ENCODE measurements at regions not wholly inside any gene's neighbourhood (a gene's known extent, or its start where the extent isn't known, plus 50 kb on each side); places are given as distances from the start of the nearest gene placed in this dataset.

DNA sequence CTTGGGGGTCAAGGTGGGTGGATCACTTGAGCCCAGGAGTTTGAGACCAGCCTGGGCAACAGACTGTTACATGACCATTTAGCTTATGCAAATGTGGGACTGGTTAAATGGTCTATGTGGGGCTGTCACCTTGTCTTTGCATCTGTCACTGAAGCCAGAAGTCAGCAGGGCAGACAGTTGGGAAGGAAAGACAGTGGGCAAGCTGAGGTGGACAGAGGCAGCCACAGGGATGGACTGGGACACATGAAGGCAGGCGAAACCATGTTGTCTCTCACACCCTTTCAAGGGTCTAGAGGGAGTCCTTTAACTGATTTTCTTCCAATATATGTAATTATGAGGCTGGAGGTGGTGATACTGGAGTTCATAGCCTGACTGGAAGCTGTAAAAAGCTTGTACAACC, 426.4 kb downstream of the TMEM121 start:
- TF ChIP-seq, protein P1, sequence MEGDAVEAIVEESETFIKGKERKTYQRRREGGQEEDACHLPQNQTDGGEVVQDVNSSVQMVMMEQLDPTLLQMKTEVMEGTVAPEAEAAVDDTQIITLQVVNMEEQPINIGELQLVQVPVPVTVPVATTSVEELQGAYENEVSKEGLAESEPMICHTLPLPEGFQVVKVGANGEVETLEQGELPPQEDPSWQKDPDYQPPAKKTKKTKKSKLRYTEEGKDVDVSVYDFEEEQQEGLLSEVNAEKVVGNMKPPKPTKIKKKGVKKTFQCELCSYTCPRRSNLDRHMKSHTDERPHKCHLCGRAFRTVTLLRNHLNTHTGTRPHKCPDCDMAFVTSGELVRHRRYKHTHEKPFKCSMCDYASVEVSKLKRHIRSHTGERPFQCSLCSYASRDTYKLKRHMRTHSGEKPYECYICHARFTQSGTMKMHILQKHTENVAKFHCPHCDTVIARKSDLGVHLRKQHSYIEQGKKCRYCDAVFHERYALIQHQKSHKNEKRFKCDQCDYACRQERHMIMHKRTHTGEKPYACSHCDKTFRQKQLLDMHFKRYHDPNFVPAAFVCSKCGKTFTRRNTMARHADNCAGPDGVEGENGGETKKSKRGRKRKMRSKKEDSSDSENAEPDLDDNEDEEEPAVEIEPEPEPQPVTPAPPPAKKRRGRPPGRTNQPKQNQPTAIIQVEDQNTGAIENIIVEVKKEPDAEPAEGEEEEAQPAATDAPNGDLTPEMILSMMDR (IDR thresholded peaks at IDR 0.05; ENCODE audit: control extremely low read depth in 1 of 3, insufficient read depth in 1 of 3, low read depth in 1 of 3, low read length in 3 of 3): no peak
- TF ChIP-seq KDM1A (IDR thresholded peaks at IDR 0.05; ENCODE audit: borderline replicate concordance, low read length) (no peak), POLR2AphosphoS5 (IDR thresholded peaks at IDR 0.05; ENCODE audit: low read depth, low read length) (no peak), RFX5 (IDR thresholded peaks at IDR 0.05; ENCODE audit: borderline replicate concordance, low read depth, low read length) (no peak), CHD1 (IDR thresholded peaks at IDR 0.05; ENCODE audit: low read depth, low read length) (no peak), RAD21 (IDR thresholded peaks at IDR 0.05 in 1 of 2, conservative IDR thresholded peaks at IDR 0.05 in 1 of 2; ENCODE audit: low read depth in 2 of 2, low read length in 2 of 2) (no peak), CBX5 (IDR thresholded peaks at IDR 0.05; ENCODE audit: low read depth, low read length) (no peak), POLR2A (IDR thresholded peaks at IDR 0.05; ENCODE audit: control extremely low read depth in 1 of 2, low read depth in 2 of 2, low read length in 2 of 2) (no peak), FOSL1 (IDR thresholded peaks at IDR 0.05; ENCODE audit: insufficient read depth, low read depth, low read length) (no peak), EZH2 (IDR thresholded peaks at IDR 0.05; ENCODE audit: low read depth, low read length, severe bottlenecking) (no peak), CHD2 (IDR thresholded peaks at IDR 0.05; ENCODE audit: low read length) (no peak), ZNF274 (IDR thresholded peaks at IDR 0.05; ENCODE audit: borderline replicate concordance, extremely low read depth, low read length) (no peak)

Data from H1 (cell line).